HG02884 (cell line): ENCODE measurements at regions not wholly inside any gene's neighbourhood (a gene's known extent, or its start where the extent isn't known, plus 50 kb on each side); places are given as distances from the start of the nearest gene placed in this dataset.
"Not testable (repeated sequence)": the region's sequence is repeated elsewhere in the genome, so short reads cannot be mapped to it uniquely, and the experiment has no call there.

Experiments
- ATAC-seq: cut with Tn5 transposase; IDR thresholded peaks from one replicate; pipeline ENCODE4 v1.9.1; 2021; ENCODE audit warnings: mild to moderate bottlenecking, moderate library complexity; ENCODE audit not compliant: unreplicated experiment

DNA sequence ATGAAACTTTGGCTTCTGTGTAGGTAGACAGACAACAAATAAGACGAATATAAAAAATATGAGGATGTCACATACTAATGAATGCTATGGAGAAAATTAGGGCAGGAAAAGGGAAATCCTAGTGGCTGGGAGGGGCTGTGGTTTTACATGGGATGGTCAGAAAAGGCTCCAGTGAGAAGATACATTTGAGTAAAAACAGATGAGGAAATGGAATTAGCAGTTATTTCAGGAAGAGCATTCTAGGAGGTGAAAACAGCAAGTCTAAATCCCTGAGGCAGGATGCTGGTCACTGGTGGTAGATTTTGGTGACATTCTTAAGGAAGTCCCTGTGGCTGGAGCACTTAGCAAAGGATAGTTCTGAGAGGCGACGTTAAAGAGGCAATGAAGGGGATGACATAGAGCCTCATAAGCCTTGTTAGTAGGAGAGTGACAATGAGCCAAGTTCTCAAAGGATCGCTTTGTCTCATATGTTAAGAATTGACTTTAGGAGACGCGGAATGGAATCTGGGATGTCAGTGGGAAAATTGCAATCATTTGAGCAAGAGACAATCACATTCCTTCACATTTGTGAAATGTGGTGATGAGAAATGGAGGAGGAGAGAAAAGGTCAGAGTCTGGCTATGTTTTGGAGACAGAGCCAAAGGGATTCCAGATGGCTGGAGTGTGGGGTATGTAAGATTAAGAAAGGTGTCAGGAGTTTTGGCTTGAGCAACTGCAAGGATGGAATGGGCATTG is 384.7 kb upstream of the FZD8 start:
- ATAC-seq, result no peak

- no peak for ATAC-seq
Observed at GRCh38 chr10:36026081-36026480, 384.0 kb upstream of the FZD8 start.

GRCh38 chr10:36023939-36024338 is 381.8 kb upstream of the FZD8 start:
- no peak for ATAC-seq

GRCh38 chr10:36021096-36021495 is 379.0 kb upstream of the FZD8 start:
- ATAC-seq, result no peak

DNA sequence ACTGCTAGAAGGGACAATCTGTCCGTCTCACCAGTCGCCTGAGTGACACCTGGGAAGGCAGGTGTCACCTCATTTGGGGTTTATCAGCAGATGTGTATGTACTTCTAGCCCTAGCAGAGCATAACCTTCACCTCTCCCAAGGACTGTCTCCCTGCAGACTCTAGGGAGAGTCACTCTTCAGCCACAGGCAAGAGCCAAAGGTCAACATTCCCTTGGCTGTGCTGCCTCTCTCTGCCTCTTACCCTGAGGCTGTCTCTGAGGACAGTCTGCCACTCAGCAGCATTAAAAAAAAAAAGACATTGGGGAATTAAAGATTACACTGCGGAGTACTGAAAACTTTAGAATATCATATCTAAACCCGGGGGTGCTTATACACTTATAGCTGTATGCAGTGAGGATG is 377.7 kb upstream of the FZD8 start:
- ATAC-seq, result no peak

DNA sequence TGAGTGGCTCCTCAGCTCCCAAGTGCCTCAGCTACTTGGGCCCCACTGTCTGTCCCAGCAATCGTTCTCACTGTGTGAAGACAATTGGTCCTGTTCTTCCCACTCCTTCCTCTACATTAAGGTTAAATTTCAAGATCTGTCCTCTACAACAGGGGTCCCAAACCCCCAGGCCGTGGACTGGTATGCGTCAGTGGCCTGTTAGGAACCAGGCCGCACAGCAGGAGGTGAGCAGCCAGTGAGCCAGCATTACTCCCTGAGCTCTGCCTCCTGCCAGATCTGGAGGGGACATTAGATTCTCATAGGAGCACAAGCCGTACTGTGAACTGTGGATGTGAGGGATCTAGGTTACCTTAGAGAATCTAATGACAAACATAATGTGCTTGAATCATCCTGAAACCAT is 376.9 kb upstream of the FZD8 start:
- no peak for ATAC-seq

GRCh38 chr10:36017137-36017536 is 375.0 kb upstream of the FZD8 start:
- no peak for ATAC-seq

- ATAC-seq, result no peak
Observed at GRCh38 chr10:36007369-36007768, 365.3 kb upstream of the FZD8 start.

DNA sequence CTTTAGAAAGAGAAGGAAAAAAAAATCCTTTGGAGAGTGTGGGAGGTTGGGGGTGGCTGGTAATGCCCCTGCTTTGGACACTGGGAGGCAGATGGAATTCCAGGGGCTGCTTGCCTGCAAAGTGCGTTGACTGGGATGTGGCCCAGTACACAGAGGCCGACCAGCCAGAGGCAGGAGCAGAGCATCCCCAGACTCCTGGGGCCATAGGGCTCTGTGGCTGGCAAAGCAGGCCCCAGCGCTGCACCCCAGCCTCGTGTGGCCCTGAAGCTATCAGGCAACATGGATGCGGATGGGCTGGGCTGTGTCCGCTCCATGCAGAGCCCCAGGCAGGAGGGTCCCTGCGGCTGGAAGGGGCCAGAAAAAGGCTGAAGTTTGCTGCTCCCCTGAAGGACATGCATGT is 361.6 kb upstream of the FZD8 start:
- ATAC-seq, result no peak

DNA sequence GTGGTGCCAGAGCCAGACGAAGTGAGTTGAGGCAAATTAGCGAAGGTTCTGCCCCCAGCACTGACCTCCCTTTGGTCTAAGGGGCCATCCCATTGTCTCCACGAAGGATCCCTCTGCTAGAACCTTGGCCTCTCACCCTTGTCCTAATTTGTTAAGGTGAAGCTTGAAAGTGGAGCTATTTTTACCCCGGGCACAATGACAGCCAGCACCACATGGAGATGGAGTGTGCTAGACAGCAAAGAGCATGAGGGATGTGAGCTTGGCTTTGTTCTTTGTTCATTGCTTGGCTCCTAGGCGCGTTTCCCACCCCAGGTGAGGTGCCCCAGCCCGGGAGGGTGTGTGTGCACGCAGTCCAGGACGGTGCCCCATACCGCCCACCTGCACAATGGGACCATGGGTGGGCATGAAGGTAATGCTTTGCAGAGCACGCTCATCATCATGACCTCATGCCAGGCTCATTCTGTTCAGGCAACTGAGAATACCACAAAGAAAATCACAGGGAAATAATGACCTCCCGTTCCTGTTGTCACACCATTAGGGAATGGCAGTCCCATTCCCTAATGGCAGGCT is 361.0 kb upstream of the FZD8 start:
- no peak for ATAC-seq

- no peak for ATAC-seq
Observed at GRCh38 chr10:36002445-36002844, 360.3 kb upstream of the FZD8 start.

DNA sequence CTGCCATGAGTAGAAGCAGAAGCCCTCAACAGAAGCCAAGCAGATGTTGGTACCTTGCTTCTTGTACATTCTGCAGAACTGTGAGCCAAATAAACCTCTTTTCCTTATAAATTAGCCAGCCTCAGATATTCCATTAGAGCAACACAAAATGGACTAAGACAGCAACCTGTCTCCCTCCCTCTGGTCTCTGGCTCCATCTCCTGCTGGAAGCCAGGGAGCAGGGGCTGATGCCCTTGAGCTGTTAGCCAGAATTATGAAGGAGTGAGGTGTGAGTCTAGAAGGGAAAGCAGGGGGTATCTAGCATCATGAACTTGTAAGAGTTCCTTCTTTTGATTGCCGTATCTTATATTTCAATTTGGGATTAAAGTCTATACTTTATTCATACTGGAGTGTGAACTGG is 358.7 kb upstream of the FZD8 start:
- not testable (repeated sequence) for ATAC-seq

- ATAC-seq, result no peak
Observed at GRCh38 chr10:35998026-35998425, 355.9 kb upstream of the FZD8 start.

DNA sequence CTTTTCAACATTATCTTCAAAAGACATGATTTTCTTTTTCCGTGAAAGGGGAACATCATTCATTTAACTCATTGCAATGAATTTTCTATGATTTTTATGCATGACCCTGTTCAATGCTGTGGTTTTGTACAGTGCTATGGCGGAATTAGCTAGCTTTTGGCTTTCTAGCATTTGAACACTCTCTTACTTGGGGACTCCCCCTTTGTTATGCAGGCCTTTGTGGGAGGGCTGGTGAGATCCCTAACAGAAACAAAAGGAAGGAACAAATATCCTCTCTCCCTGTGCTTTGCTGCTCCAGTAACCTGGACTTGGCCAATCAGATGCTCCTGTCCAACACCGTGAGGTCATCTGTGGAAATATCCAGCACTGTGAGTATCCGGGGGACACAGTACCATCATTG is 353.4 kb upstream of the FZD8 start:
- no peak for ATAC-seq

GRCh38 chr10:35993591-35994515 is 351.8 kb upstream of the FZD8 start:
- no peak for ATAC-seq

DNA sequence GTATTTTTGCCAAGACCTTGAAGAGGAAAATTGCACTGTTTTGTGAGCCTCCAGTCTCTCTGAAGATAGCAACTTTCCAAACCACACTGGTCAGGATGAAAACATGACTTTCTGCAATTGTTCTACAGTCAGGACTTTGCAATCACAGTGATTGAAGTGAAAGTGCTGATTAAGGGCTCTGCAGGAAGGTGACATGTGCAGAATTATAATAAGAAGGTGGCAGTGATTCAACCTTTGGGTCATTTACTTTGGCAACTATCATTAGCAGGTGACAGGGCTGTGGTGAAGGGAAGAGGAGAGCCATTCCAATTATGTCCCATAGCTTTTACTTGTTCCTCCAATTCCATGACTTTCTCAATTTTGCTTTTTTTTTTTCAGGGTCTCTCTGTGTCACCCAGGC is 350.0 kb upstream of the FZD8 start:
- ATAC-seq, result no peak

DNA sequence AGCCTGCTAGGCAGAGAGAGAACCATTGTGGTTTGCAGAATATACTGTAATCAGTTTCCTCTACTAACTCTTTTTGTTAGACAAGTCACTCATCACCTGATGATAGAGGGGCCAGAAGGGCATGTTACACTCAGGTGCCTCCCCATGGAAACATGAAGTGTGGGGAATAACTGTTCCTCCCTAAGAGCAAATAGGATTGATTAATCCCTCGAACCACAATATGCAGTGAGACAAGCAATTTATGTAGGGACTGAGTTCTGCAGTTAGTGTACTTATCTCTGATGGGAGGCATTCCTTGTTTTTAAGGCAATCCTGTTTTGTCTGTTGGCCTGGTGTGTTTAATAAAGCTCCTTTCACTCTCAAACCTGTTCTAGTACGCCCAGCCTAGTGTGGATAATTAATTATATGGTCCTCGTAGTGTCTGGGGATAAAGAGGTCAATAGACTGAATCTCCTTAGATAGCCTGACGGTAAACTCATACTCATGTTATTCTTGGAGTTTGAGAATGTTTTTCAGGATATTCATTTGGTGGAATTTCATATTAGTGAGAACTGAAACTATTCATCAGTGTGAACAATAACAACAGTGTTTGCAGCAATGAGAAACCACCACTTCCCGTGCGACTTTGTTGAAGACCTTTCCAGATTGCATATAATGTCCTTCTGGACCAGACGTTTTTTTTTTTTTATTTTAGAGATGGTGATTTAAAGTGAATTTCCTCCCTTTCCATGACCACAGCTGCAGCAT is 344.8 kb upstream of the FZD8 start:
- ATAC-seq, result no peak

GRCh38 chr10:35979116-35979515 is 337.0 kb upstream of the FZD8 start:
- no peak for ATAC-seq

GRCh38 chr10:35973912-35974591 is 332.0 kb upstream of the FZD8 start:
- ATAC-seq, result not testable (repeated sequence)

GRCh38 chr10:35972275-35972674 is 330.2 kb upstream of the FZD8 start:
- no peak for ATAC-seq

GRCh38 chr10:35971397-35971796 is 329.3 kb upstream of the FZD8 start:
- ATAC-seq, result no peak
